ENCODE measurements at regions not wholly inside any gene's neighbourhood (a gene's known extent, or its start where the extent isn't known, plus 50 kb on each side); places are given as distances from the start of the nearest gene placed in this dataset.

DNA sequence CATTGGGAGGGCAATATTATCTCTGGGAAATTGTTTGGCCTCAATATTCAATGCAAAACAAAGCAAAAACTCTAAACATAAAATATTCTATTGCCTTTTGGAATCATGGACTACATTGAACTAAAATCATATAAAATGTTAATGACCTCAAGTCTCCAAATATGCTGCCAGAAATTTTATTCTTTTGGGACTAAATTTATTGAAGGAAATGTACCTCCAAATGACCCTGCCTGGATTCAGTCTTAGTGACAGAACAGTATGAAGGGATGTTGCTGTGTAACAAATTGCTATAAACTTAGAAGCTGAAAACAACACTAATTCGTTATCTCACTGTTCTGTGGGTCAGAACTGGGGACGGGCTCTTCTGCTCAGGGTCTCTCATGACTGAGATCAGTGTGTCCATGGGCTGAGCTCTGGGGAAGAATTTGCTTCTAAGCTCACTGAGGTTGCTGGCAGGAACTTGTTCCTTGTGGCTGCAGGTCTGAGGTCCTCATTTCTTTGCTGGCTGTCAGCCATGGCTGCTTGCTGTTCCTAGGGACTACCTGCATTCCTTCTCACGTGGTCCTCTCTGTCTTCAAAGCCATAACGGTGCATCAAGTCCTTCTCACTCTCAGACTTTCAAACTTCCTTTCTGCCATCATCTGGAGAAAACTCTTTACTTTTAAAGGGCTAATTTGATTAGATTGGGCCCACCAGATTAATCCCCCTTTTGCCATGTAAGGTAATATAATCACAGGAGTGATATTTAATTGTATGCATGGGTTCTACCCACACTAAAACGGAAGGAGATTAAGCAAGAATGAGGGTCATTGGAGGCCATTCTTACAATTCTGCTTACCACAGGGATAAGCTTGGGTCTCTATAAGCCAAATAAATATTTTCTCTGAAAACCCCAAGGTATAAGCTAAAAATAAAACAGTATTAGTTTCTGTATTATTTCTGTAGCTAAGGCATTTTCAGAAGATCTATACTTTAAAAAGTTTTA, 149.0 kb downstream of the ADCYAP1 start:
- TF ChIP-seq CTCF (IDR thresholded peaks at IDR 0.05 in 2 of 3, conservative IDR thresholded peaks at IDR 0.05 in 1 of 3; ENCODE audit: borderline replicate concordance in 1 of 3, insufficient read depth in 1 of 3, low read depth in 2 of 3, low read length in 2 of 3): no peak
- no peak for TF ChIP-seq REST (IDR thresholded peaks at IDR 0.05; ENCODE audit: low read depth)
- TF ChIP-seq SRF (IDR thresholded peaks at IDR 0.05; ENCODE audit: low read depth): no peak
- no peak for TF ChIP-seq FOSL1 (IDR thresholded peaks at IDR 0.05; ENCODE audit: low read depth)
